HepG2 (cell line): ENCODE measurements at regions not wholly inside any gene's neighbourhood (a gene's known extent, or its start where the extent isn't known, plus 50 kb on each side); places are given as distances from the start of the nearest gene placed in this dataset.

Experiments used
- CHD4 ChIP-seq: fragments of 200-600 bp; sonication (generic); IDR thresholded peaks from 2 replicates; pipeline ENCODE4 v1.7.0; 2017; ENCODE audit warnings: mild to moderate bottlenecking, low read length, borderline replicate concordance
- FOXC1 ChIP-seq: sonication (generic); formaldehyde crosslinking; IDR thresholded peaks from 2 replicates; pipeline ENCODE4 v1.8.0; 2022; ENCODE audit warnings: mild to moderate bottlenecking, missing genetic modification reagents, borderline replicate concordance
- FOXK1 ChIP-seq: sonication (generic); formaldehyde crosslinking; IDR thresholded peaks from 2 replicates; pipeline ENCODE4 v1.4.0; 2020; ENCODE audit warnings: low read depth, missing genetic modification reagents, borderline replicate concordance
- HHEX ChIP-seq: IDR thresholded peaks from 2 replicates; pipeline ENCODE4 v1.6.1; 2016; ENCODE audit warnings: control low read depth
- IRF2 ChIP-seq: IDR thresholded peaks from 2 replicates; pipeline ENCODE4 v1.6.1; 2018; ENCODE audit warnings: missing genetic modification reagents, missing compliant biosample characterization
- KAT8 ChIP-seq: IDR thresholded peaks from 2 replicates; pipeline ENCODE4 v1.6.1; 2016; ENCODE audit warnings: missing genetic modification reagents, missing compliant biosample characterization
- SNAI1 ChIP-seq: sonication (generic); formaldehyde crosslinking; IDR thresholded peaks from 2 replicates; pipeline ENCODE4 v1.5.0; 2020; ENCODE audit warnings: mild to moderate bottlenecking, missing genetic modification reagents, borderline replicate concordance
- TBX3 ChIP-seq: fragments of 450-650 bp; IDR thresholded peaks from 2 replicates; pipeline ENCODE4 v1.6.1; 2017; ENCODE audit warnings: antibody characterized with exemption, mild to moderate bottlenecking, inconsistent platforms, borderline replicate concordance
- THAP11 ChIP-seq: IDR thresholded peaks from 2 replicates; pipeline ENCODE4 v1.6.1; 2016; ENCODE audit warnings: missing biosample characterization, missing genetic modification reagents
- ZMYM3 ChIP-seq: sonication (generic); formaldehyde crosslinking; IDR thresholded peaks from 2 replicates; pipeline ENCODE4 v1.5.1; 2020; ENCODE audit warnings: mild to moderate bottlenecking, missing genetic modification reagents
- ZNF484 ChIP-seq: sonication (generic); formaldehyde crosslinking; IDR thresholded peaks from 2 replicates; pipeline ENCODE4 v1.5.1; 2020; ENCODE audit warnings: mild to moderate bottlenecking, low read depth, missing genetic modification reagents, borderline replicate concordance
- ZNF672 ChIP-seq: sonication (generic); formaldehyde crosslinking; IDR thresholded peaks from 2 replicates; pipeline ENCODE4 v1.8.1; 2022; ENCODE audit warnings: missing genetic modification reagents
- ZNF776 ChIP-seq: sonication (generic); formaldehyde crosslinking; IDR thresholded peaks from 2 replicates; pipeline ENCODE4 v1.4.0; 2020; ENCODE audit warnings: mild to moderate bottlenecking, missing genetic modification reagents
- ZNF782 ChIP-seq: sonication (generic); formaldehyde crosslinking; IDR thresholded peaks from 2 replicates; pipeline ENCODE4 v1.4.0; 2020; ENCODE audit warnings: missing genetic modification reagents, mild to moderate bottlenecking, borderline replicate concordance
- ZNF883 ChIP-seq: sonication (generic); formaldehyde crosslinking; IDR thresholded peaks from 2 replicates; pipeline ENCODE4 v1.5.1; 2020; ENCODE audit warnings: mild to moderate bottlenecking, missing genetic modification reagents; ENCODE audit errors: not compliant biosample characterization
- TF ChIP-seq, protein P1 (sequence below): sonication (generic); formaldehyde crosslinking; IDR thresholded peaks from 2 replicates; pipeline ENCODE4 v1.5.1; 2020; ENCODE audit warnings: mild to moderate bottlenecking, missing genetic modification reagents, moderate library complexity
- TF ChIP-seq, protein P2 (sequence below): sonication (generic); formaldehyde crosslinking; IDR thresholded peaks from 2 replicates; pipeline ENCODE4 v1.4.0; 2020; ENCODE audit warnings: missing genetic modification reagents
- TF ChIP-seq, protein P3 (sequence below): sonication (generic); formaldehyde crosslinking; conservative IDR thresholded peaks from 2 replicates; pipeline ENCODE4 v1.8.0; 2022; ENCODE audit warnings: mild to moderate bottlenecking, moderate library complexity, missing genetic modification reagents

DNA sequence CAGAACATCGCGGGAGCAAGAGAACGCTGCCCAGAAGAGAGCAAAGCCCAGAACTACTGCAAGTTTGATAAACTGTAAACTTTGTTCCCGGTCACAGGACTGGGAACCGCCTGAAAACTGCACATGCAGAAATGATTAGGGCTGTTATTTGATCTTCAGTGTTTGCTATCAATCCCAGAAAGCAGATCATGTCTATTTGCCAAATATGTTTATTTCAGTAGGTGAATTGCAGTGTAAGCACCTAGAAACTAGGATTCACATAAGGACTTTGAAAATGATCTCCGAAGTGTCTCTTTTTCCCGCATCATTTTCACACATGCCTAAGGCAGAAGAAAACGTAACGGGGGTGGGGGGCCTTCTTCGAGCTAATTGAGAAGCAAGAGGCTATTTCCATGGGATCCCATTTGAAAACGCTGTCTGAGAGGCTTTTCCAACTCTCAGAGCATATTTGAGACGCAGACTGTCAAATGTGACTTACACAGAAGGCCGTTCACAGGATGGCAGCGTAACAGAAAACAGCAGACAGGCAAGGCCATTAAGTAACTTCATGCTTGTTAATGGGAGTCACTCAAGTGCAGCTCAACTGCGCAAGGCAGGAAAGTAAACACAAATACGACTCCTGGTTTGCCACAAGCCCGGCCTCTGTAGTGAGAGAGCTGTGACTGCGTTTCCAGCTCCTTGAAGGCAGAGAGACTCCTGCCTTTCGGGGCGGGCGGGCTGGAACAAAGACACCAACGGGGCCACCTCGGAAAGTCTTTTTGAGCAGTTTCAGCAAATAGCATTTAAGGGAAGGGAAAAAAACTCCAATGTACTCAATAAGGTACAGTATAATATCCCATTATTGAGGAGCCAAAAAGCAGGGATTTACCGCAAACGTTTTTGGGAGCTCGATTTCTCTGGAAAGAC is 144.7 kb upstream of the ZNF217 start (continued):
- TF ChIP-seq, protein P1, sequence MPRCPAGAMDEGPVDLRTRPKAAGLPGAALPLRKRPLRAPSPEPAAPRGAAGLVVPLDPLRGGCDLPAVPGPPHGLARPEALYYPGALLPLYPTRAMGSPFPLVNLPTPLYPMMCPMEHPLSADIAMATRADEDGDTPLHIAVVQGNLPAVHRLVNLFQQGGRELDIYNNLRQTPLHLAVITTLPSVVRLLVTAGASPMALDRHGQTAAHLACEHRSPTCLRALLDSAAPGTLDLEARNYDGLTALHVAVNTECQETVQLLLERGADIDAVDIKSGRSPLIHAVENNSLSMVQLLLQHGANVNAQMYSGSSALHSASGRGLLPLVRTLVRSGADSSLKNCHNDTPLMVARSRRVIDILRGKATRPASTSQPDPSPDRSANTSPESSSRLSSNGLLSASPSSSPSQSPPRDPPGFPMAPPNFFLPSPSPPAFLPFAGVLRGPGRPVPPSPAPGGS (CRISPR knock-in tag) = peak; percentile 83
- TF ChIP-seq KAT8 (CRISPR knock-in tag) (peak; percentile 84), TBX3 (0 out of 2 replicates have a peak, but pooled peaks have one; percentile 36), ZNF776 (CRISPR knock-in tag) (peak; percentile 34; the same call in 1 of the 2 replicates), FOXC1 (peak; percentile 98), ZNF484 (CRISPR knock-in tag) (no peak), HHEX (CRISPR knock-in tag) (peak; percentile 68), THAP11 (peak; percentile 82), IRF2 (CRISPR knock-in tag) (peak; percentile 94), ZNF782 (CRISPR knock-in tag) (0 out of 2 replicates have a peak, but pooled peaks have one; percentile 52), SNAI1 (CRISPR knock-in tag) (peak; percentile 63), CHD4 (no peak; the same call in 1 of the 2 replicates), ZNF883 (CRISPR knock-in tag) (no peak), FOXK1 (CRISPR knock-in tag) (peak; percentile 86; the same call in 1 of the 2 replicates), ZNF672 (peak; percentile 42; the same call in 1 of the 2 replicates), ZMYM3 (peak; percentile 92)
- TF ChIP-seq, protein P2, sequence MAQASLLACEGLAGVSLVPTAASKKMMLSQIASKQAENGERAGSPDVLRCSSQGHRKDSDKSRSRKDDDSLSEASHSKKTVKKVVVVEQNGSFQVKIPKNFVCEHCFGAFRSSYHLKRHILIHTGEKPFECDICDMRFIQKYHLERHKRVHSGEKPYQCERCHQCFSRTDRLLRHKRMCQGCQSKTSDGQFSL (CRISPR knock-in tag) = no peak
- TF ChIP-seq, protein P3, sequence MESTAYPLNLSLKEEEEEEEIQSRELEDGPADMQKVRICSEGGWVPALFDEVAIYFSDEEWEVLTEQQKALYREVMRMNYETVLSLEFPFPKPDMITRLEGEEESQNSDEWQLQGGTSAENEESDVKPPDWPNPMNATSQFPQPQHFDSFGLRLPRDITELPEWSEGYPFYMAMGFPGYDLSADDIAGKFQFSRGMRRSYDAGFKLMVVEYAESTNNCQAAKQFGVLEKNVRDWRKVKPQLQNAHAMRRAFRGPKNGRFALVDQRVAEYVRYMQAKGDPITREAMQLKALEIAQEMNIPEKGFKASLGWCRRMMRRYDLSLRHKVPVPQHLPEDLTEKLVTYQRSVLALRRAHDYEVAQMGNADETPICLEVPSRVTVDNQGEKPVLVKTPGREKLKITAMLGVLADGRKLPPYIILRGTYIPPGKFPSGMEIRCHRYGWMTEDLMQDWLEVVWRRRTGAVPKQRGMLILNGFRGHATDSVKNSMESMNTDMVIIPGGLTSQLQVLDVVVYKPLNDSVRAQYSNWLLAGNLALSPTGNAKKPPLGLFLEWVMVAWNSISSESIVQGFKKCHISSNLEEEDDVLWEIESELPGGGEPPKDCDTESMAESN = peak; percentile 68
